PFSK-1 (cell line): ENCODE measurements at regions not wholly inside any gene's neighbourhood (a gene's known extent, or its start where the extent isn't known, plus 50 kb on each side); places are given as distances from the start of the nearest gene placed in this dataset.

Source experiments
- FOXP2 ChIP-seq: optimal IDR thresholded peaks from 2 replicates; pipeline ENCODE3; 2011; ENCODE audit warnings: borderline replicate concordance, control low read depth, inconsistent platforms; ENCODE audit not compliant: insufficient read depth; ENCODE audit errors: extremely low read length, extremely low read depth
- POLR2AphosphoS5 ChIP-seq: IDR thresholded peaks from 2 replicates; pipeline ENCODE4 v1.6.1; 2012; ENCODE audit warnings: low read depth, mild to moderate bottlenecking, control low read depth, low read length, moderate library complexity
- REST ChIP-seq, 2 experiments: IDR thresholded peaks; 2 replicates each; pipeline versions ENCODE4 v1.6.1 to v1.8.0; 2011 to 2012; ENCODE audit warnings: low read depth in 2 of 2, low read length in 2 of 2, control low read depth in 1 of 2, inconsistent platforms in 1 of 2, mild to moderate bottlenecking in 1 of 2, moderate library complexity in 1 of 2; ENCODE audit not compliant: insufficient read depth in 1 of 2
- SIN3A ChIP-seq: IDR thresholded peaks from 2 replicates; pipeline ENCODE4 v1.6.1; 2012; ENCODE audit warnings: mild to moderate bottlenecking, low read length, moderate library complexity, borderline replicate concordance; ENCODE audit not compliant: insufficient read depth
- TAF1 ChIP-seq: IDR thresholded peaks from 2 replicates; pipeline ENCODE4 v1.6.1; 2012; ENCODE audit warnings: low read length, control low read depth, borderline replicate concordance; ENCODE audit not compliant: insufficient read depth

GRCh38 chr9:113659039-113659438 is 195.5 kb downstream of the RGS3 start:
- TF ChIP-seq TAF1 (no peak), POLR2AphosphoS5 (no peak), SIN3A (no peak), REST (IDR thresholded peaks at IDR 0.05; ENCODE audit: insufficient read depth in 1 of 2, low read depth in 2 of 2, low read length in 2 of 2) (no peak), FOXP2 (no peak)
